HG03521 (cell line): ENCODE measurements at regions not wholly inside any gene's neighbourhood (a gene's known extent, or its start where the extent isn't known, plus 50 kb on each side); places are given as distances from the start of the nearest gene placed in this dataset.
A peak's percentile ranks its signal among the peaks of the same experiment; 100 is the strongest.

Source experiments
- ATAC-seq: cut with Tn5 transposase; IDR thresholded peaks from one replicate; pipeline ENCODE4 v1.9.1; 2021; ENCODE audit warnings: mild to moderate bottlenecking, moderate library complexity; ENCODE audit not compliant: unreplicated experiment

DNA sequence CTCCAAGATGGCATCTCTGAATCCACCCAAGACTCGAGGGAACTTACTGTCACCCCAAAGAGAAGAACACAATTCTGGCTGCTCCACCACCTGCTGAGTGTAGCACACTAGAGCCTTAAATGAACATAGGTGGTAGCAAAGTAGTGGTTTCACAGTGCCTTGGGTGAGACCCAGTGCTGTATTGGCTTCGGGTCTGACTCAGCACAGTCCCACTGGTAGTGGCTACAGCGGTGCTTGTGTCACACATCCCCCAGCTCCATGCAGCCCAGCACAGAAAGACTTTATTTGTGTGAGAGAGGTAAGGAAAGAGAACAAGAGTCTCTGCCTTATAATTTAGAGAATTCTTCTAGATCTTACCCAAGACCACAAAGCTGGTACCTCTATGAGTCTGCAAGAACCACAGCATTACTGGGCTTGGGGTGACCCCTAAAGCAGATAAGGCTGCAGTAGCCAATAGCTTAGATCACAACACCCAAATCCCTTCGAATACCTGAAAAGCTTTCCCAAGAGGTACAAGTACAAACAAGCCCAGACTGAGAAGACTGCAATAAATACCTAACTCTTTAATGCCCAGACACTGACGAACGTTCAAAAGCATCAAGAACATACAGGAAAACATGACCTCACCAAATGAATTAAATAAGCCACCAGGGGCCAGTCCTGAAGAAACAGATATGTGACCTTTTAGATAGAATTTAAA, 83.3 kb upstream of the SLC38A4 start:
- ATAC-seq, result no peak

DNA sequence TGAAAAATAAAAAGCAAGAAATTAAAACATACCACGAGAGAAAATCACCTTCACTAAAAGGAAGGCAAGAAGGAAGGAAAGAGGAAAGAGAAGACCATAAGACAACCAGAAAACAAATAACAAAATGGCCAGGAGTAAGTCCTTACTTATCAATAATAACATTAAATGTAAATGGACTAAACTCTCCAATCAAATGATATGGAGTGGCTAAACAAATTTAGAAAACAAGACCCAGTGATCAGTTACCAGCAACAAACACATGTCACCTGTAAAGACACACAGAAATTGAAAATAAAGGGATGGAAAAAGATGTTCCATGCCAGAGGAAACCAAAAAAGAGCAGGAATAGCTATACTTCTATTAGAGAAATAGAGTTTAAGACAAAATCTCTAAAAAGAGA, 85.0 kb upstream of the SLC38A4 start:
- ATAC-seq, result no peak

DNA sequence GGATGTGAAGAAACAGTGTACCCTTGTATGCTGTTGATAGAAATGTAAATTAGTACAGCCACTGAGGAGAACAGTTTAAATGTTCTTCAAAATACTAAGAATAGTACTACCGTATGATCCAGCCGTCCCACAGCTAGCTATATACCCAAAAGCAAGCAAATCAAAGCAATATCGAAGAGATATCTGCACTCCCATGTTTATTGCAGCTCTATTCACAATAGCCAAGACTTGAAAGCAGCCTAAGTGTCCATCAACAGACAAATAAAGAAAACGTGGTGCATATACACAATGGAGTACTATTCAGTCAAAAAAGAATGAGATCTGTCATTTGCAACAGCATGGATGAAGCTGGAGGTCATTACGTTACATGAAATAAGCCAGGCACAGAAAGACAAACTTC, 88.5 kb upstream of the SLC38A4 start:
- ATAC-seq, result no peak

- no peak for ATAC-seq
Measured at GRCh38 chr12:46915082-46915481, 89.3 kb upstream of the SLC38A4 start.

DNA sequence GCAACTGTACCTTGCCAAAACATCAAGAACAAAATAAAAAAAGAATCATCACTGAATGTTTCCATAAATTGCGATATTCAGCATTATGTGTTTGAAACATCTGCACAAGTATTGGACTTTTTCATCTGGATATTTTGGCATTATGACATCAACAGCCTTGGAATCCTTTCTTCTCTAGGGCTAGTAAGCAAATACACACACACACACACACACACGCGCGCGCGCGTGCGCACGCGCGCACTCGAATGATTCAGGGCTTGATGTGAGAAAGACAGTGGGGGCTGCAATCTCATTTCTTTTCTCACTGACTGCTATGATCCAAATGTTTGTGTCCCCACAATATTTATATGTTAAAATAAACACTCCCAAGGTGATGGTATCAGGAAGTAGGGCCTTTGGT, 90.0 kb upstream of the SLC38A4 start:
- ATAC-seq, result no peak

GRCh38 chr12:46916796-46917419, 91.1 kb upstream of the SLC38A4 start:
- no peak for ATAC-seq

DNA sequence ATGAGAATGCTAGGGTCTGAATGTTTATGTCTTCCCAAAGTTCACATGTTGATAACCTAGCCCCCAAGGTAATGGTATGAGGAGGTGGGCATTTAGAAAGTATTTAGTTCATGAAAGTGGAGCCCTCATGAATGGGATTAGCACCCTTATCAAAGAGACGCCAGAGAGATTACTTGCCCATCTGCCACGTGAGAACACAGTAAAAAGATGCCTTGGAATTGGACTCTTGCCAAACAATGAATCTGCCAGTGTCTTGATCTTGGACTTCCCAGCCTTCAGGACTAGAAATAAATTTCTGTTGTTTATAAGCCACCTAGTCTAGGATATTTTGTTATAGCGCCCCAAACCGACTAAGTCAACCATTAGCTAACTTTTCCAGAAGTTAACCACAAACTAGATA, 92.0 kb upstream of the SLC38A4 start:
- no peak for ATAC-seq

GRCh38 chr12:46918631-46919030, 92.8 kb upstream of the SLC38A4 start:
- no peak for ATAC-seq

DNA sequence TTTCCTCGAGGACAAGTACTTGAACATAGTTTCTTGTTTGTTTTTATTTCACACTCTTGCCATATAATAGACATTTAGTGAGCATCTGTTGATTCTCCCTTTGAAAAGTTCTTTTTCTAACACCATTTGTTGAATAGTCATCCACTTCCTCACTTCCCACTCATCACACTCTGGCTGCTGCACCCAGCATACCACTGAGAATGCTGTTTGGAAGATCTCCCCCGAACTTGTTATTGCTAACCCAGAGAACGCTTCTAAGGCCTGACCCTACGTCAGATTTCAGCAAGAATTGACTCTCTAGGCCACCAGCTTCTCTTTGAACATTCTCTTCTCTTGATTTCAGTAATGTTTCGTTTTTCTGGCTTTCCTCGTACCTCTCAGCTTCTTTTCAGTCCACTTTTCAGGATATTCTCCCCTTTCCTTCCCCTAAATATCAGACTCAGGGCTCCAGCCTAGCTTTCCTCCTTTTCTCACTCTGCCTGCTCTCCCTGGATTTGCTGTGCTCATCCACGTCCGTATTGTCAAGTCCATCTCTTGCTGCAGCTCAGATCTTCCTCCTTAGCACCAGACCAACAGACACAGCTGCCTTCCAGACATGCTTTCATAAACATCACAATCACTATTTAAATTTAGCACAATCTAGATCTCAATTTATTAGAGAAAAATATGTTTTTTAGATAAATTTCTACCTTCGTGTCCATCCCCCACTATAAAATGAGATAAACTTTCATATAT, 94.0 kb upstream of the SLC38A4 start:
- ATAC-seq, result no peak

- peak; percentile 62 for ATAC-seq
Measured at GRCh38 chr12:46920499-46920898, 94.7 kb upstream of the SLC38A4 start.

GRCh38 chr12:46921048-46921763, 95.4 kb upstream of the SLC38A4 start:
- no peak for ATAC-seq

DNA sequence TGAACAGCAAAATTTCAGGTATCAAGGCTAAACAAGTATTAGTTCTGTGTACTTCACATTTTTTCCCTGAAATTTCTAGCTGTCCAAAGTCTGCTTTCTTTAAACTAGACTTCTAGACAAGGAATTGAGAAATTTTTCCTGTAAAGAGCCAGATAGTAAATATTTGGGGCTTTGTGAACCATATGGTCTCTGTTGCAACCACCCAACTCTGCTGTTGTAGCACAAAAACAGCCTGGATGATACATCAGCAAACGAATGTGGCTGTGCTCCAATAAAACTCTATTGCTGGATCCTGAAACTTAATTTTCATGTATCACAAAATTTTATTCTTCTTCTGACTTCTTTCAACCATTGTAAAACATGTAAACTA, 96.0 kb upstream of the SLC38A4 start:
- no peak for ATAC-seq

DNA sequence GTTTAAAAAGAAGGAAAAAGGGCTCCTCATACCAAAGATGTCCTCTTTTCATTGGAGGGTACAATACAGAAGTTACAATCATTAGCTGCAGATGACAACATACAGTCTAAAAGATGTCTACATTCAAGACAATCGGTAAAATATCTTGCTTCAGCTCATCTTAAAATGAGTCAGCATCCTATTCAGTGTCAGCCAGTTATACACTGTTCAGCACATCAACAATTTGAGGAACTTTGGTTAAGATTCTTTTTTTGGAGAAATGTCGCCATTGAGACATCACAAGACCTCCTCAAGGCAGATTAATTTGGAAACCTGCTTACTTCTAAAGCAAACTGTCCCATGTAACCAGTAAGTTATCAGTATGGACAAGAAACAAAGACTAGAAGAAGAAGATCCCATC, 100.7 kb upstream of the SLC38A4 start:
- no peak for ATAC-seq

DNA sequence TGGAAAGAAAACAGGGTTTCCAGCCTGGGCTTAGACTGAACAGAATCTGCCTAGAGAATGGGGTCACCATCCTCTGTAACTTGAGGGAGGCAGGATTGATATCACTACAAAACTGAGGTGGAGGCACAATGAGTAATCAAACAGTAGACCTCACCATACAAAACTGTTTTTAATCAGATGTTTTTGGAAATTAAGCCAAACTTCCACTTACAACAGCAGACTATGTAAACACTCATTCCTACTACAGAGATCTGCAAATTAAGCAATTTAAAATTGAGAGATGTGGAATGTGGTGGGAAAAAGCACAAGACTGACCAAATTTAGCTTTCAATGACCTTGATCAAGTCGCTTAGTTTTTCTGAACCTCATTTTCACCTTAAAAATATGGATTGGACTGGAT, 104.3 kb upstream of the SLC38A4 start:
- ATAC-seq, result no peak

- no peak for ATAC-seq
Measured at GRCh38 chr12:46933947-46934346, 108.2 kb upstream of the SLC38A4 start.

DNA sequence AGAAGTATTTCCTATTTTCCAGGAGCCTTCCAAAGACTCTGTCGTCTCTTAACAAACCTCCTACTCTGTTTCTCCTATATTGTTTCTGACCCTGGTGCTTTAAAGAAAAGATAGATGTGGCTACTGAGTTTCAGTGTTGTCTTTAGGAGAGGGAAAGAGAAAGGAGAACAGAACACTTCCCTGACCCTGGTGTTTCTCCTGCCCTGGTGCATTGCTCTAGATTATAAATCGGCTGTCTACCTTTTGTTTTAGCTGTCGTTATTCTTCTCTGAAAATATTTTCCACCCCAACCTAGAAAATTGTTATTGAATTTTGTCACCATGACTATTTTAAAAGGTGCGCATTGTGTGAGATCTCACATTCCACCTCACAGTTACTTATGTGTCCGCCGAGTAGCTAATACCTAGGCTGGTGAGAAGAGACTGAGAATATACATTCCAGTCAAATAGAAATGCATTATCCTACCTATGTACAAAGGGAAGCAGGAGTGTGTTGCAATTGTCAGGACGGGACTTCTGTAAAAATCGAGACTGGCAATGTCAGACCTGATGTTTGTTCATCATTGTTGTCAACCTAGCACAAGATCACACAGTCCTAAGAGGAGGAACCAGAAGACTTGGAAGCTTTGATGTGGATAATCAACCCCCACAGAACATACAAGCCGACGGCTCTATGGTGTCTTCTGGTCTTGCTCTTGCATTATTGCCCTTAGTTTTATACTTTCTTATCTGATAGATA, 108.7 kb upstream of the SLC38A4 start:
- no peak for ATAC-seq

DNA sequence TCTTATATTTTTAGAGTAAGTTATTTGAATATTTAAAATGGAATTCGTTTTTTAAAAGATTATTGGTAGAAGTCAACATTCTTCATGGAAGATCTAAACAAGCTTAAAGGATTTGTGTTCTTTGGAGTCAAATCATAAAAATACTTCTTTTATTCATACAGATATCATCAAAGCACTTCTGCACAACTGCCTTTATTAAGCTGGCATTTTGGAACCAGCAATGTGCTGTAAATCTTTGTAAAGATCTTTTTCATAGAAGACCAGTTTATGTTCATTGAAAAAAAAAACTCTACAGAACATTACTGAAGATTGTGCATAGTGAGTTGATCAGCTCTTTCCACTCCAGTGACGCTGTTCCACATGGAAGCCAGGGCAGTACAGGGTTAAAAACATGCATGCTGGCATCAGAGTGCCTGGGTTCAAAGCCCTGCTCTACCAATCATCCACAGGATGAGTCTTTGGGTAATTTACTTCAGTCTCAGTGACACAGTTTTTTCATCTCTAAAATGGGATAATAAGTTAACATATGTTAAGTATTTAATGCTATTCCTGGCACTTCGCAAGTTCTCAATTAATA, 109.6 kb upstream of the SLC38A4 start:
- ATAC-seq, result no peak

DNA sequence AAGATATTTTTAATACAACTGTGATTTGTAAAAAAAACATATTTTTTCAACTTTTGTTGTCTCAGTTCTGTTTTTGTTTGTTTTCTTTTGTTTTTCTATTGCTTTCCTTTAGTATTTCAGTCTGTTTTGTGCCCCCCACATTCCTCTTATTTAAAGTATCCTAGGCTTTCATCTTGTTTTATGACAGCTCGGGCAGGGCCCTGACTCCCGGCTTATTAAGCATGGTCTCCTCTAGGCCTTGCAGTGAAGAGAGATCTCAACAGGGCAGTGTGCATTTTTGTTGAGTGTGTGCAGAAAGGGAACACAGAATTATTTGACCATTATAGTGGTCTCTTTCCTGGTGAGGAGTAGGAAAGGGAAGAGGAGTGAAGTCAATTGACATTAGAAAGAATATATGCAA, 110.2 kb upstream of the SLC38A4 start:
- no peak for ATAC-seq

- ATAC-seq, result no peak
Measured at GRCh38 chr12:46938071-46938678, 112.4 kb upstream of the SLC38A4 start.

DNA sequence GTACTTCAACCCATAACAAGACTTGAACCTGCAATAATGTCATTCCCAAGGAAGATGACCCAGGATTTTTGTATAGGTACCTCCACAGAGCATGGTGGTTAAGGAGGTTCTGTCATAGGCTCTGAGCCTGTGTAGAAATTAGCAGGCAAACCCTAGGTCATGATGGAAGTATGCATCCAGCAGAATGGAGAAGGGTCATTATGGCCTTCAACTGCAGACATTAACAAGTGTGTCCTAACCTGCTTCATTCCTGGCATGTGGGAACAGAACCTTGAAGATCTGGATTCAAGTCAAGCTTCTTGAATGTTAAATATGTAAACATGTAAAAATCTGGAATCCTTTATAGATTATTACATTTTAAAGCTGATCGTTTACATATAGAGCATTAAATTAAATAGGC, 116.2 kb upstream of the SLC38A4 start:
- ATAC-seq, result no peak
